Osteocyte (in vitro differentiated cells): ENCODE measurements at regions not wholly inside any gene's neighbourhood (a gene's known extent, or its start where the extent isn't known, plus 50 kb on each side); places are given as distances from the start of the nearest gene placed in this dataset.

ENCODE experiments used
- DNase-seq: peaks from one replicate; pipeline ENCODE4 v3.0.0; 2021; ENCODE audit warnings: mixed read lengths; ENCODE audit not compliant: unreplicated experiment; ENCODE audit errors: extremely low spot score
- H3K27ac Mint-ChIP-seq: one replicate; pipeline ENCODE4 v1.8.0; 2021; ENCODE audit warnings: mild to moderate bottlenecking, mixed read lengths; ENCODE audit not compliant: unreplicated experiment
- H3K27me3 Mint-ChIP-seq: one replicate; pipeline ENCODE4 v1.8.0; 2021; ENCODE audit warnings: mixed read lengths; ENCODE audit not compliant: unreplicated experiment
- H3K36me3 Mint-ChIP-seq: one replicate; pipeline ENCODE4 v1.8.0; 2021; ENCODE audit warnings: mixed read lengths; ENCODE audit not compliant: unreplicated experiment
- H3K4me1 Mint-ChIP-seq: one replicate; pipeline ENCODE4 v1.8.0; 2021; ENCODE audit warnings: mixed read lengths; ENCODE audit not compliant: unreplicated experiment
- H3K4me3 Mint-ChIP-seq: one replicate; pipeline ENCODE4 v1.8.0; 2021; ENCODE audit warnings: mild to moderate bottlenecking, moderate library complexity, mixed read lengths; ENCODE audit not compliant: unreplicated experiment
- H3K9me3 Mint-ChIP-seq: one replicate; pipeline ENCODE4 v1.8.0; 2021; ENCODE audit warnings: mixed read lengths; ENCODE audit not compliant: unreplicated experiment
- CTCF ChIP-seq: fragments of 200-600 bp; sonication (generic); IDR thresholded peaks from 2 replicates; pipeline ENCODE4 v1.5.0; 2021; ENCODE audit warnings: antibody characterized with exemption, mild to moderate bottlenecking, moderate library complexity

DNA sequence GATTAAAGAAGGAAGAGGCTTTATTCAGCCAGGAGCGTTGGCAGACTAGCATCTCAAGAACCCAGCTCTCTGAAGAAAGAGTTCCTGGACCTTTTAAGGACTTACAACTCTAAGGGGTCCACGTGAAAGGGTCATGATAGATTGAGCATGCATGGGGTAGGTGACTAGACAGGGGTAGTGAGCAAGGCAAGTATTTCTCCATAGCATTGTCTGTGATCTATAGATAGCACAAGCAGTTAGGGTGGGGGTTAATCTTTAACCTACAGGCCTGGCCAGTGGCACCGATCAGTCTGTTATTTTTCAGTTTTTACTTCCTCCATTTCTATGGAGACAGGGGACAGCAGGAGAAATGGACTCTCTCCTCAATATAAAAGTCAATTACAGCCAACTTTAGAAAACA lies 983.7 kb downstream of the SLITRK1 start:
- DNase-seq = no peak
- TF ChIP-seq CTCF = no peak
- Mint-ChIP-seq H3K4me3 (no peak overlapping the region), H3K27ac (no peak overlapping the region), H3K4me1 (no peaks in the 10 kb centered on the region), H3K36me3 (no peaks in the 10 kb centered on the region), H3K9me3 (peaks cover 8% of the 10 kb centered on the region), H3K27me3 (no peaks in the 10 kb centered on the region)

GRCh38 chr13:82879921-82880320 lies 1002.4 kb downstream of the SLITRK1 start:
- Mint-ChIP-seq H3K4me3 (no peak overlapping the region), H3K27ac (no peak overlapping the region), H3K27me3 (no peaks in the 10 kb centered on the region), H3K36me3 (no peaks in the 10 kb centered on the region), H3K9me3 (no peaks in the 10 kb centered on the region), H3K4me1 (no peaks in the 10 kb centered on the region)
- DNase-seq = no peak
- TF ChIP-seq CTCF = no peak

DNA sequence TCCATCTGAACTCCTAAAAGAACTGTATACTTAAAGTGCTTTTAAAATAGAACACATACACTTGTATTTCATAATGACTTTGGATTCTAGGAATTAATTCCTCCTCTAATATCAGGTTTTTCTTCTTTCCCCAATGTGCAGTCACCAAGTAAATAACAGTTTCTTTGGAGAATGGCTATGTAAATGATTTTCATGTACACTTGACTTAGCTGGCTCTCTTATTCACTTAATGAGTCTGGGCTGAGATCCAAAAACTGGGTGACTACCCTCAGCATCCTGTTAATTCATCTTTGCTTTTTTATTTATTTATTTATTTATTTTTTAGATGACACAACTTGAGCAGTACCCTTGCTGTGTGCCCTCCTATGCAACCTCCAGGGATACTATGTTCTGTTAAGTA lies 1003.7 kb downstream of the SLITRK1 start:
- H3K27ac Mint-ChIP-seq = no peak overlapping the region
- no peaks in the 10 kb centered on the region for H3K36me3 Mint-ChIP-seq
- no peak overlapping the region for H3K4me3 Mint-ChIP-seq
- no peak for TF ChIP-seq CTCF
- H3K27me3 Mint-ChIP-seq = no peaks in the 10 kb centered on the region
- no peaks in the 10 kb centered on the region for H3K9me3 Mint-ChIP-seq
- DNase-seq = no peak
- no peaks in the 10 kb centered on the region for H3K4me1 Mint-ChIP-seq

GRCh38 chr13:82867284-82867683 lies 1015.0 kb downstream of the SLITRK1 start:
- H3K27me3 Mint-ChIP-seq = no peaks in the 10 kb centered on the region
- H3K9me3 Mint-ChIP-seq = peaks cover 9% of the 10 kb centered on the region
- no peak for DNase-seq
- no peak overlapping the region for H3K27ac Mint-ChIP-seq
- H3K4me3 Mint-ChIP-seq = no peak overlapping the region
- no peaks in the 10 kb centered on the region for H3K36me3 Mint-ChIP-seq
- TF ChIP-seq CTCF = no peak
- no peaks in the 10 kb centered on the region for H3K4me1 Mint-ChIP-seq

DNA sequence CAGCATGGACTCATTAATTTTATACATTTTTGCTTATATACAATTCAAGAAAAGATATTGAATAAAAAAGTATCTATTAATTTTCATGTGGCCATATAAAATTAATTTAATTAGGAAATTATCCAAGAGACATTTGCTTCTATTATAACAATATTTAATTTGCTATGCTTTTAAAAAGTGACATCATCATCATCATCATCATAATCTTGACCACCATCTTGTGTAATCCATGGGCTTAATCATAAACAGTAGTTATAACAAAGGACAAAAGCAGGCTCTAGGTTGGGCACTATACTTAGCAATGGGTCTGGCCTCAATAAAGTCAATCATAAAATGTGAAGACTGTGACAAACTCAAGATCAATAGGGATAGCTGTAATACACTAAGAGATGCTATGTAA lies 1031.6 kb downstream of the SLITRK1 start:
- DNase-seq = no peak
- Mint-ChIP-seq H3K27me3 (no peaks in the 10 kb centered on the region), H3K4me3 (no peak overlapping the region), H3K36me3 (no peaks in the 10 kb centered on the region), H3K4me1 (no peaks in the 10 kb centered on the region), H3K9me3 (peaks cover 5% of the 10 kb centered on the region), H3K27ac (no peak overlapping the region)
- no peak for TF ChIP-seq CTCF
